IPS DF 6.9 (cell line): ENCODE measurements at regions not wholly inside any gene's neighbourhood (a gene's known extent, or its start where the extent isn't known, plus 50 kb on each side); places are given as distances from the start of the nearest gene placed in this dataset.

Source experiments
- DNase-seq: peaks from one replicate; pipeline ENCODE4 v3.0.0-alpha.2; 2013; ENCODE audit warnings: low read depth, low spot score
- H3K27ac ChIP-seq: one replicate; pipeline ENCODE4 v1.5.1; 2013; ENCODE audit warnings: low read length, control low read depth
- H3K27me3 ChIP-seq: 2 replicates; pipeline ENCODE4 v1.6.1; 2013; ENCODE audit warnings: mild to moderate bottlenecking, low read length; ENCODE audit not compliant: control insufficient read depth, insufficient read depth
- H3K36me3 ChIP-seq: 2 replicates; pipeline ENCODE4 v1.6.1; 2013; ENCODE audit warnings: low read length; ENCODE audit not compliant: control insufficient read depth, insufficient read depth
- H3K4me1 ChIP-seq: 2 replicates; pipeline ENCODE4 v1.6.1; 2013; ENCODE audit warnings: low read length; ENCODE audit not compliant: control insufficient read depth, insufficient read depth
- H3K4me3 ChIP-seq: 2 replicates; pipeline ENCODE4 v1.5.1; 2013; ENCODE audit warnings: mild to moderate bottlenecking, low read length
- H3K9me3 ChIP-seq: 2 replicates; pipeline ENCODE4 v1.6.1; 2013; ENCODE audit warnings: low read length, inconsistent platforms; ENCODE audit not compliant: control insufficient read depth, insufficient read depth
- WGBS: extraction: QIAGEN DNeasy Blood & Tissue Kit; methylation state at CpG from one replicate; pipeline ENCODE4 v1.1.7; 2013; ENCODE audit warnings: mixed read lengths, missing lambda C conversion rate; ENCODE audit not compliant: insufficient read length, insufficient coverage; 5-methylcytosine and 5-hydroxymethylcytosine counted together

DNA sequence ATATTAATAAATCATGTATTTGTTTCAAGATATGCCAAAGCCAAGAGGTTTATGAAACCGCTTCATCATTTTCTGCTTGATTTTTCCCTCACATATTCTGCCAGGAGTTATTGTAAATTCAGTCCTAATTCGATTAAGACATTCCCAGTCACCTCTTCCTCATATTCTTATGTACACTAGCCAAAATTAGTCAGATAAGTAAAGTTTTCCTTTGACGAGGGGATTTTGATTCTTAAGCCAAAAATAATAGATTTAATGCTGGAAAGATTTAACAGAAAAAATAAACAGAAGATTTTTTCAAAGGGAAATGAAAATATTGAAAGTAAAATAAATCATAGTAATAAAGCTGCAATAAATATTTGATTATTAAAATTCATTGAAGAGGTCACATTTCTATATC, 51.0 kb upstream of the VEGFC start:
- H3K36me3 ChIP-seq = no peaks in the 10 kb centered on the region
- H3K4me3 ChIP-seq = no peak overlapping the region
- WGBS = no CpG with 5 or more reads among the region's 3 CpGs
- no peak for DNase-seq
- no peak overlapping the region for H3K27ac ChIP-seq
- H3K27me3 ChIP-seq = no peaks in the 10 kb centered on the region
- H3K9me3 ChIP-seq = no peaks in the 10 kb centered on the region
- H3K4me1 ChIP-seq = no peaks in the 10 kb centered on the region

DNA sequence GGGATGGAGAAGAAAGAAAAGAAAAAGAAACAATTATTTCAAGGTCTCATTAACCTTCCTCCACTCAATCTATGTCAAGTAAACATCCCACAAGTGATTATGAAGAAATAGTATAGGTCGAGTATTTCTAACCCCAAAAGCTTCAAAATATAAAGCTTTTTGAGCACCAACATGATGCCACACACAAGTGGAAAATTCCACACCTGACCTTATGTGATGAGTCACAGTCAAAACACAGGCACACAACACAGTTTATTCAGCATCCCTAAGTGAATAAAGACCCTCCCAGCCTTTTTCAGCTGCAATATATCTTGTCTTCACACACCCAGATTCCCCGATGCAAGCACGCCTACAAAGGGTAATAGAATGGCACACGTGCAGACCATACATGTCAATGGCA, 51.7 kb upstream of the VEGFC start:
- no CpG with 5 or more reads among the region's 4 CpGs for WGBS
- no peaks in the 10 kb centered on the region for H3K9me3 ChIP-seq
- H3K27me3 ChIP-seq = no peaks in the 10 kb centered on the region
- no peak overlapping the region for H3K4me3 ChIP-seq
- no peaks in the 10 kb centered on the region for H3K36me3 ChIP-seq
- H3K27ac ChIP-seq = no peak overlapping the region
- H3K4me1 ChIP-seq = no peaks in the 10 kb centered on the region
- no peak for DNase-seq

DNA sequence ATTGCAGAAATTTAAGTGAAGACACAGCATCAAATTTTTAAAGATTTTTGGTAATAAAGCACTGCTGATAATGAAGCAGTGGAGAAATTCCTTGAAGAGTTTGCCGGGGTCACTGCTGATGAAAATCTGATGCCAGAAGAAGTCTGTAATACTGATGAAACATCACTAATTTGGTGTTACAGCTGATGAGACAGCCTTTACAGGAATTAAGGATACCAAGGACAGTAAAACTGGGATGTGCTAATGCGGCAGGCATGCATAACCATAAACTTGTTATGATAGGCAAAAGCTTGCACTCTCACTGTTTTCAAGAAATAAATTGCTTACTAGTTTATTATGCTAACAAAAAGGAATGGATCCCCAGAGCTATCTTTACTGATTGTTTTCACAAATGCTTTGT, 52.9 kb upstream of the VEGFC start:
- no peaks in the 10 kb centered on the region for H3K36me3 ChIP-seq
- WGBS = no CpG with 5 or more reads among the region's 2 CpGs

DNA sequence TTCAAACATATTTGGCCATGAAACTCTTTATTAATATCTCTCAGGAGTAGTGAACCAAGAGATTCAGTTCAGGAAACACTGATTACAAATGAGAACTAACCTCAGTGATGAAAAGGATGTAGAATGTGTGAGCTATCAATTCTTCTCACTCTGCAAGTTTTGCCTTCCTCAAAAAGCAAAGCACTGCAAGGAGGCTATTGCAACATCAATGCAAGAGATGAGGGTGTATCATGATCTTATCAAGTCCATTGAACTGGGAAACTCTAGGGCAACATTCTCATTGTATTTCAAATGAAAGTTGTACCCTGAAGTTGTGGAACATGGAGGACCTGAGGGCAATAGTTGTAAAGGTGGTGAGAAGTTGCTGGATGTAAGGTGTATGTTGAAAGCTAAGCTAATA, 56.4 kb upstream of the VEGFC start:
- Histone ChIP-seq H3K36me3 (no peaks in the 10 kb centered on the region), H3K27me3 (no peaks in the 10 kb centered on the region), H3K4me1 (no peaks in the 10 kb centered on the region), H3K4me3 (no peak overlapping the region), H3K9me3 (no peaks in the 10 kb centered on the region; the same call in 1 of the 2 replicates), H3K27ac (no peak overlapping the region)
- no peak for DNase-seq

More for the DNA sequence above, 52.9 kb upstream of the VEGFC start:
- Histone ChIP-seq H3K9me3 (no peaks in the 10 kb centered on the region; the same call in 1 of the 2 replicates), H3K27ac (no peak overlapping the region), H3K4me3 (no peak overlapping the region), H3K27me3 (no peaks in the 10 kb centered on the region), H3K4me1 (no peaks in the 10 kb centered on the region)
- DNase-seq = no peak

DNA sequence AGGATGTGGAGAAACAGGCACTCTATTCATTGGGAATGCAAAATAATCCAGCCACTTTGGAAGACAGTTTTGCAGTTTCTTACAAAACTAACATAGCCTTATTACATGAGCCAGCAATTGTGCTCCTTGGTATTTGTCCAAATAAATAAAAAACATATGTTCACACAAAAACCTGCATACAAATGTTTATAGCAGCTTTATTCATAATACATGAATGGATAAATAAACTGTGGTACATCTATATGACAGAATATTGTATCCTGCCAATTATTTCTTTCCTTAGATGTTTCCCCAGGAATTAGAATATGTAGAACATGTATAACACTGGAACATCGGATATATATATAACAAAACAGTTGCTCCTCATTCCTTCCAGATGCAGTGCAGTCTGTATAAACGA, 57.7 kb upstream of the VEGFC start:
- H3K27ac ChIP-seq = no peak overlapping the region
- H3K4me3 ChIP-seq = no peak overlapping the region

DNA sequence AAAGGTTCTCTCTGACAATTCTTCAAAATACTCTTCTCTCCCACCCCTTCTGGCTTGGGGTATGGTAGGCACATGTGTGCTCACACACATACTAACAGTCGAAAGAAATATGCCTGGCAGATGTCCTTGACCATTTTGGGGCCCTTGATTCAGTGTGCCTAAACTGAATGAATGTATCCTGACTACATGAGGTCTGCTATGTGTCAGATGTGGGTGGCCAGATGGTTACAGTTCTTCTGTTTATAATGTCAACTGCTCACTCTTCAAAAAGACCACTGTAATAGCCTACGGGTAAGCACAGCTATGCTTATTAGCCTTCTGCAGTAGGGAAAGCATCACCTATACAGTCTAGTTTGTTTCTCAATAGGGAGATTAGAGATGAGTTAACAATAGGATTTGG, 63.7 kb upstream of the VEGFC start:
- Histone ChIP-seq H3K27me3 (no peaks in the 10 kb centered on the region), H3K27ac (no peak overlapping the region), H3K9me3 (no peaks in the 10 kb centered on the region), H3K36me3 (no peaks in the 10 kb centered on the region), H3K4me1 (no peaks in the 10 kb centered on the region), H3K4me3 (no peak overlapping the region)
- WGBS = no CpG with 5 or more reads among the region's 2 CpGs
- DNase-seq = no peak

More for the DNA sequence above, 57.7 kb upstream of the VEGFC start:
- WGBS = no CpG with 5 or more reads among the region's 2 CpGs
- Histone ChIP-seq H3K36me3 (no peaks in the 10 kb centered on the region), H3K4me1 (no peaks in the 10 kb centered on the region), H3K9me3 (no peaks in the 10 kb centered on the region; the same call in 1 of the 2 replicates), H3K27me3 (no peaks in the 10 kb centered on the region)
- DNase-seq = no peak

DNA sequence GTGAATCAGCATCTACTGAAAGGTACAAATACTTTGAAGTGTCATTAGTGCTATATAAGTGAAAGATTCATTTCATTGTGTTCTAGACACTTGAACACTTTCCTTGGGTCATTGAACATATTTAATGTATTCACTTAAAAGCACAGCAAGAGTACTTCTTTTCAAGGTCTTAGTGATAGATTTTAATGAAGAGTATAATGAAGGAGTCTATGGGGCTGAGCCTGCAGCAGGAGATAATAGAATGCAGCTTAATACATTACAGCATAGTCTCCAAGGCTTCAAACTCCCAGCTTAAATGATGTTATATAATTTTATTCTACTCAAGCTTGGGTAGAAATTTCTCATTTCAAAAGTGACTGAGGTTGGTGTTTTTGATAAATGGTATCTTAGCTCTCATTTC, 66.1 kb upstream of the VEGFC start:
- H3K36me3 ChIP-seq = no peaks in the 10 kb centered on the region
- no peaks in the 10 kb centered on the region for H3K27me3 ChIP-seq
- no peak overlapping the region for H3K27ac ChIP-seq
- H3K4me3 ChIP-seq = no peak overlapping the region
- H3K4me1 ChIP-seq = no peaks in the 10 kb centered on the region
- no peaks in the 10 kb centered on the region for H3K9me3 ChIP-seq
- DNase-seq = no peak

DNA sequence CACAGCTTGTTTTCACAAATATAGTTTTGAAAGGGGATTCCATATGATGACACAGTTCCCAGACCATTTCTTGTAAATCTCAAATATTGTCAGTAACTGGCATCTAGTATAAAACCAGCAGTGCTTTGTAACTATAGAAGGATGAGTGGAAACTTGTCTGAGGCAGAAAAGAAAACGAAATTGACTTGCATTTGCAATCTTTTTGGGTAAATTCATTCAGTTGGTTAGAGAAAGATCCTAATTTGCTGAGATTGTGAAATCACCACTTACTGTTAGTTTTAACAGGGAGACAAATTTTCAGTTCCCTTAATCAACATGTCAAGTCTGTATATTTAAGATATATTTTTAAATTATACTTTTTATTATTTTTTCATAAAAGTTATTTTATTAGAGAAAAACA, 71.5 kb upstream of the VEGFC start:
- no CpG with 5 or more reads among the region's 1 CpG for WGBS
- Histone ChIP-seq H3K27me3 (no peaks in the 10 kb centered on the region), H3K36me3 (no peaks in the 10 kb centered on the region), H3K9me3 (no peaks in the 10 kb centered on the region), H3K4me1 (no peaks in the 10 kb centered on the region; the same call in 1 of the 2 replicates), H3K4me3 (no peak overlapping the region), H3K27ac (no peak overlapping the region)
- no peak for DNase-seq

DNA sequence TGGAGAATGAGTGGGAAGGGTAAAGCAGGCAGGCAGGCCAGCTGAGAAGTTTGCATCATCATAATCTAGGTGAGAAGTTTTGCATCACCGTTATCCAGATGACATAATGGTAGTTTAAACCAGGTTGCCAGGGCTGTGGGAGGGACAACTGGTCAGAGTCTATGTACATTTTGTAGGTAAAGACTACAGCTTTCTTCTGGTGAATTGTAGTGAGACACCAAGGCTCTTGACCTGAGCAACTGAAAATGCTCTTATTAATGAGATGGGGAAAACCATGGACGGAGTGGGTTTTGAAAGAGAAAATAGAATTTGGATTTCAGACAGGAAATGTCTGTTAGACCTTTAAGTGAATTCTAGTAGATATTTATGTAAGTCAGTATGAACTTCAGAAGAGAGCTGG, 76.0 kb upstream of the VEGFC start:
- no peak overlapping the region for H3K27ac ChIP-seq
- H3K4me1 ChIP-seq = no peaks in the 10 kb centered on the region; the same call in 1 of the 2 replicates
- no peak overlapping the region for H3K4me3 ChIP-seq
- WGBS = no CpG with 5 or more reads among the region's 2 CpGs
- no peaks in the 10 kb centered on the region for H3K36me3 ChIP-seq
- no peak for DNase-seq
- no peaks in the 10 kb centered on the region for H3K9me3 ChIP-seq
- no peaks in the 10 kb centered on the region for H3K27me3 ChIP-seq

DNA sequence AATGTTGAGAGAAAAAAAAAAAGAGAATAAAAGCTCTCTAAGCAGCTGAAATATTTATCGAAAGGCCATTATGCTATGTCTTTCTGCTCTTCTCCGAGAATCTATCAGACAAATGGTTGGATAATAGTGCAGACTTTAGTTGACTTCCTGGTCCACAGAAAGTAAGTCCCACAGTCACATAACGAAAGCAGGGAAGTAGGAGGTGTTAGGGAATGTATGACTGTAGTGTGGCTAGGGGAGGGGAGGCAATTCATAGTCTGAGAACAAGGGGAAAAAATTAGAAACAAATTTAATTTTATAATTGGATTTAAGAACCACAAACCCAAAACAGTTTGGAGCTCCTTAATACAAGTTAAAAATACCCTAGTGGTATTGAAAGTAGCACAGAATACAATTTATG, 79.7 kb upstream of the VEGFC start:
- Histone ChIP-seq H3K4me3 (no peak overlapping the region), H3K4me1 (no peaks in the 10 kb centered on the region), H3K27me3 (no peaks in the 10 kb centered on the region), H3K27ac (no peak overlapping the region), H3K36me3 (no peaks in the 10 kb centered on the region), H3K9me3 (no peaks in the 10 kb centered on the region)
- no peak for DNase-seq
- WGBS = no CpG with 5 or more reads among the region's 3 CpGs

DNA sequence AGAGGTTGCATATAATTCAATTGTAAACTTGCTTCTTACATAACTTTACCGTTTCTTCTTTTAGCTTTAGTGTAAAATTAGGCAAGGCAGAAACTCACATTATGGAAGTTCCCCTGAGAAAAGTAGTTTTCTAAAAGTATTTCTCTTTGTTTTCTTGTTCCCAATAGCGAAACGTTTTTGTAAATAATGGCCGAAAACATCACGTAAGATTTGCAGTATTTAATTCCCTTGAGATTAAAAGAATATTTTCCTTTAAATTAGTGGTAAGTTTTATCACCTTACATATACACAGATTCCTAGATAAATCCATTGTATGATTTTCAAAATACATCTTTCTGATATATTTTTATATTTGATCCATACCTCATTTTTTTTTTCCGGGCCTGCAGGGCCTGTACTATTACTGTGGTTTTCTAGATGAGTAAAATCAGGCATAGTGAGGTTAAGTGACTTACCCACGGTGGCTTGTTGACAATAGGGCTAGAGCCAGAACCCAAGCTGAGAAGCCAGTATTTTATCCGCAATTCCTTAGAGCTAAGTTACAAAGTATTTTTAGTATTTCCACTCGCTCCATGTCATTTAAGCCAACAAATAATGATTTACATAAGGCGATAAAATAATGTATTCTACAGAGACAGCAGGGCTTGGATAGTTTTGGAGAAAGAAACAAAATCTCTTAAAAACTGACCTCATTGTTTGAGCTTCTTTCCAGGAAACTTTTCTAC, 82.2 kb upstream of the VEGFC start:
- Histone ChIP-seq H3K36me3 (no peaks in the 10 kb centered on the region), H3K4me1 (no peaks in the 10 kb centered on the region), H3K9me3 (no peaks in the 10 kb centered on the region), H3K4me3 (no peak overlapping the region), H3K27ac (no peak overlapping the region), H3K27me3 (no peaks in the 10 kb centered on the region)
- WGBS = no CpG with 5 or more reads among the region's 10 CpGs
- DNase-seq = no peak
